ENCODE measurements at regions not wholly inside any gene's neighbourhood (a gene's known extent, or its start where the extent isn't known, plus 50 kb on each side); places are given as distances from the start of the nearest gene placed in this dataset.

- Mint-ChIP-seq H3K4me1 (ENCODE audit: unreplicated experiment) (peaks cover 35% of the 10 kb centered on the region), H3K9me3 (ENCODE audit: unreplicated experiment) (no peaks in the 10 kb centered on the region), H3K4me3 (ENCODE audit: unreplicated experiment) (no peak overlapping the region), H3K27me3 (ENCODE audit: unreplicated experiment) (peaks cover 3% of the 10 kb centered on the region), H3K27ac (ENCODE audit: unreplicated experiment) (no peak overlapping the region), H3K36me3 (ENCODE audit: low read depth, unreplicated experiment) (no peaks in the 10 kb centered on the region)
- DNase-seq (ENCODE audit: low spot score): no peak
- TF ChIP-seq CTCF (IDR thresholded peaks at IDR 0.05; ENCODE audit: unreplicated experiment): no peak
Observed at GRCh38 chr16:86714166-86714565, 135.8 kb downstream of the FOXL1 start.

GRCh38 chr16:86716649-86717048, 138.3 kb downstream of the FOXL1 start:
- Mint-ChIP-seq H3K36me3 (ENCODE audit: low read depth, unreplicated experiment) (no peaks in the 10 kb centered on the region), H3K27ac (ENCODE audit: unreplicated experiment) (no peak overlapping the region), H3K9me3 (ENCODE audit: unreplicated experiment) (no peaks in the 10 kb centered on the region), H3K4me1 (ENCODE audit: unreplicated experiment) (peaks cover 47% of the 10 kb centered on the region), H3K27me3 (ENCODE audit: unreplicated experiment) (peaks cover 3% of the 10 kb centered on the region), H3K4me3 (ENCODE audit: unreplicated experiment) (no peak overlapping the region)
- no peak for DNase-seq (ENCODE audit: low spot score)
- no peak for TF ChIP-seq CTCF (IDR thresholded peaks at IDR 0.05; ENCODE audit: unreplicated experiment)

GRCh38 chr16:86718118-86718517, 139.8 kb downstream of the FOXL1 start:
- peak overlapping the region; percentile 36 for H3K27ac Mint-ChIP-seq (ENCODE audit: unreplicated experiment)
- peak; percentile 33 for DNase-seq (ENCODE audit: low spot score)
- no peaks in the 10 kb centered on the region for H3K36me3 Mint-ChIP-seq (ENCODE audit: low read depth, unreplicated experiment)
- no peaks in the 10 kb centered on the region for H3K9me3 Mint-ChIP-seq (ENCODE audit: unreplicated experiment)
- H3K4me3 Mint-ChIP-seq (ENCODE audit: unreplicated experiment): no peak overlapping the region
- H3K4me1 Mint-ChIP-seq (ENCODE audit: unreplicated experiment): peaks cover 44% of the 10 kb centered on the region
- TF ChIP-seq CTCF (IDR thresholded peaks at IDR 0.05; ENCODE audit: unreplicated experiment): no peak
- H3K27me3 Mint-ChIP-seq (ENCODE audit: unreplicated experiment): peaks cover 3% of the 10 kb centered on the region

- no peaks in the 10 kb centered on the region for H3K36me3 Mint-ChIP-seq (ENCODE audit: low read depth, unreplicated experiment)
- H3K27me3 Mint-ChIP-seq (ENCODE audit: unreplicated experiment): peaks cover 10% of the 10 kb centered on the region
- H3K4me3 Mint-ChIP-seq (ENCODE audit: unreplicated experiment): no peak overlapping the region
- H3K9me3 Mint-ChIP-seq (ENCODE audit: unreplicated experiment): no peaks in the 10 kb centered on the region
- no peak for TF ChIP-seq CTCF (IDR thresholded peaks at IDR 0.05; ENCODE audit: unreplicated experiment)
- no peak overlapping the region for H3K27ac Mint-ChIP-seq (ENCODE audit: unreplicated experiment)
- peaks cover 26% of the 10 kb centered on the region for H3K4me1 Mint-ChIP-seq (ENCODE audit: unreplicated experiment)
- no peak for DNase-seq (ENCODE audit: low spot score)
Observed at GRCh38 chr16:86722970-86723369, 144.6 kb downstream of the FOXL1 start.

GRCh38 chr16:86723689-86724088, 145.3 kb downstream of the FOXL1 start:
- no peak for DNase-seq (ENCODE audit: low spot score)
- Mint-ChIP-seq H3K4me3 (ENCODE audit: unreplicated experiment) (no peak overlapping the region), H3K9me3 (ENCODE audit: unreplicated experiment) (no peaks in the 10 kb centered on the region), H3K4me1 (ENCODE audit: unreplicated experiment) (peaks cover 19% of the 10 kb centered on the region), H3K27me3 (ENCODE audit: unreplicated experiment) (peaks cover 12% of the 10 kb centered on the region), H3K27ac (ENCODE audit: unreplicated experiment) (no peak overlapping the region), H3K36me3 (ENCODE audit: low read depth, unreplicated experiment) (no peaks in the 10 kb centered on the region)
- no peak for TF ChIP-seq CTCF (IDR thresholded peaks at IDR 0.05; ENCODE audit: unreplicated experiment)

All from endothelial cell (in vitro differentiated cells).